Smooth muscle cell (in vitro differentiated cells): ENCODE measurements at regions not wholly inside any gene's neighbourhood (a gene's known extent, or its start where the extent isn't known, plus 50 kb on each side); places are given as distances from the start of the nearest gene placed in this dataset.
A peak's percentile ranks its signal among the peaks of the same experiment; 100 is the strongest.

ENCODE experiments used
- DNase-seq: peaks from one replicate; lab custom pipeline; 2025; ENCODE audit not compliant: unreplicated experiment; lab: John Stamatoyannopoulos, UW
- H2AFZ ChIP-seq: fragments of 200-600 bp; sonication (generic); 2 replicates; pipeline ENCODE4 v1.6.0; 2016; ENCODE audit warnings: antibody characterized with exemption, low read depth, mild to moderate bottlenecking
- H3F3A ChIP-seq: fragments of 200-600 bp; sonication (generic); 2 replicates; pipeline ENCODE4 v1.6.0; 2017; ENCODE audit warnings: antibody characterized with exemption, low read depth
- H3K27ac ChIP-seq: fragments of 200-600 bp; sonication (generic); 2 replicates; pipeline ENCODE4 v1.5.1; 2016; ENCODE audit warnings: low read depth, mild to moderate bottlenecking
- H3K27me3 ChIP-seq: fragments of 200-600 bp; sonication (generic); 2 replicates; pipeline ENCODE4 v1.6.1; 2016; ENCODE audit warnings: low read depth, mild to moderate bottlenecking
- H3K36me3 ChIP-seq: fragments of 200-600 bp; sonication (generic); 2 replicates; pipeline ENCODE4 v1.5.1; 2016; ENCODE audit warnings: low read depth
- H3K4me1 ChIP-seq: fragments of 200-600 bp; sonication (generic); 2 replicates; pipeline ENCODE4 v1.5.1; 2016; ENCODE audit warnings: low read depth
- H3K4me2 ChIP-seq: fragments of 200-600 bp; sonication (generic); 2 replicates; pipeline ENCODE4 v1.6.0; 2016; ENCODE audit warnings: mild to moderate bottlenecking
- H3K4me3 ChIP-seq: fragments of 200-600 bp; sonication (generic); 2 replicates; pipeline ENCODE4 v1.5.1; 2016; ENCODE audit warnings: mild to moderate bottlenecking
- H3K79me2 ChIP-seq: fragments of 200-600 bp; sonication (generic); 2 replicates; pipeline ENCODE4 v1.6.0; 2016; ENCODE audit warnings: low read depth, mild to moderate bottlenecking
- H3K9ac ChIP-seq: fragments of 200-600 bp; sonication (generic); 2 replicates; pipeline ENCODE4 v1.6.0; 2016; ENCODE audit warnings: low read depth
- H3K9me3 ChIP-seq: fragments of 200-600 bp; sonication (generic); replicated peaks from 2 replicates; pipeline ENCODE4 v1.5.1; 2016; ENCODE audit warnings: low read depth
- H4K20me1 ChIP-seq: fragments of 200-600 bp; sonication (generic); 2 replicates; pipeline ENCODE4 v1.6.0; 2016; ENCODE audit warnings: low read depth
- CTCF ChIP-seq: fragments of 200-600 bp; sonication (generic); IDR thresholded peaks from 2 replicates; pipeline ENCODE4 v1.5.1; 2017; ENCODE audit warnings: borderline replicate concordance, mild to moderate bottlenecking, antibody characterized with exemption; ENCODE audit not compliant: insufficient read depth, poor library complexity, severe bottlenecking
- WGBS: methylation state at CpG from one replicate; pipeline ENCODE4 v1.1.7; 2016; ENCODE audit warnings: low lambda C conversion rate; 5-methylcytosine and 5-hydroxymethylcytosine counted together

- TF ChIP-seq CTCF = no peak
- H3K36me3 ChIP-seq = no peaks in the 10 kb centered on the region
- no peaks in the 10 kb centered on the region for H3K4me1 ChIP-seq
- no peaks in the 10 kb centered on the region for H3F3A ChIP-seq
- 94% methylated on average over 2 of the region's 2 CpGs for WGBS
- no peak overlapping the region for H2AFZ ChIP-seq
- no peaks in the 10 kb centered on the region for H4K20me1 ChIP-seq
- H3K9ac ChIP-seq = no peak overlapping the region
- no peak overlapping the region for H3K4me2 ChIP-seq
- no peak overlapping the region for H3K4me3 ChIP-seq
- H3K9me3 ChIP-seq = no peaks in the 10 kb centered on the region
- no peak overlapping the region for H3K27ac ChIP-seq
- H3K27me3 ChIP-seq = no peaks in the 10 kb centered on the region
- DNase-seq = no peak
- H3K79me2 ChIP-seq = no peaks in the 10 kb centered on the region
Observed at GRCh38 chr5:145316282-145316681, 518.9 kb downstream of the PRELID2 start.

GRCh38 chr5:145307866-145308382 lies 527.2 kb downstream of the PRELID2 start:
- no peaks in the 10 kb centered on the region for H3K27me3 ChIP-seq
- no peak for DNase-seq
- H3K36me3 ChIP-seq = no peaks in the 10 kb centered on the region
- no peaks in the 10 kb centered on the region for H3K4me1 ChIP-seq
- no peaks in the 10 kb centered on the region for H4K20me1 ChIP-seq
- 85% methylated on average over 6 of the region's 6 CpGs for WGBS
- H3K79me2 ChIP-seq = no peaks in the 10 kb centered on the region
- H3K4me3 ChIP-seq = no peak overlapping the region
- H3K4me2 ChIP-seq = no peak overlapping the region
- no peaks in the 10 kb centered on the region for H3K9me3 ChIP-seq
- no peak overlapping the region for H2AFZ ChIP-seq
- H3K27ac ChIP-seq = no peak overlapping the region
- H3K9ac ChIP-seq = no peak overlapping the region
- TF ChIP-seq CTCF = no peak
- H3F3A ChIP-seq = no peaks in the 10 kb centered on the region

- DNase-seq = no peak
- H3K9ac ChIP-seq = no peak overlapping the region
- no peaks in the 10 kb centered on the region for H3K9me3 ChIP-seq
- no peaks in the 10 kb centered on the region for H3K27me3 ChIP-seq
- H3K27ac ChIP-seq = peak overlapping the region; percentile 22
- 54% methylated on average over 1 of the region's 1 CpG for WGBS
- H3K79me2 ChIP-seq = no peaks in the 10 kb centered on the region
- H3F3A ChIP-seq = no peaks in the 10 kb centered on the region
- H3K4me2 ChIP-seq = peak overlapping the region; percentile 25
- no peak overlapping the region for H3K4me3 ChIP-seq
- H3K36me3 ChIP-seq = no peaks in the 10 kb centered on the region
- H2AFZ ChIP-seq = no peak overlapping the region
- H3K4me1 ChIP-seq = no peaks in the 10 kb centered on the region
- no peak for TF ChIP-seq CTCF
- no peaks in the 10 kb centered on the region for H4K20me1 ChIP-seq
Observed at GRCh38 chr5:145295236-145295835, 539.8 kb downstream of the PRELID2 start.

- Histone ChIP-seq H3K27me3 (no peaks in the 10 kb centered on the region), H3K36me3 (no peaks in the 10 kb centered on the region), H3K4me2 (peak overlapping the region; percentile 8), H3F3A (no peaks in the 10 kb centered on the region), H2AFZ (no peak overlapping the region), H3K4me3 (no peak overlapping the region), H3K27ac (peak overlapping the region; percentile 22), H3K9ac (no peak overlapping the region), H3K4me1 (no peaks in the 10 kb centered on the region), H3K79me2 (no peaks in the 10 kb centered on the region), H4K20me1 (no peaks in the 10 kb centered on the region), H3K9me3 (no peaks in the 10 kb centered on the region)
- no peak for TF ChIP-seq CTCF
- DNase-seq = no peak
- WGBS = 76% methylated on average over 2 of the region's 2 CpGs
Observed at GRCh38 chr5:145294331-145294730, 540.8 kb downstream of the PRELID2 start.
